Stimulated activated CD8-positive, alpha-beta memory T cell treated with anti-CD3 and anti-CD28 coated beads, Interleukin-12 subunit alpha, Interleukin-12 subunit beta, amount 100 ng/mL, for 1 hour (primary cell): ENCODE measurements at regions not wholly inside any gene's neighbourhood (a gene's known extent, or its start where the extent isn't known, plus 50 kb on each side); places are given as distances from the start of the nearest gene placed in this dataset.

ENCODE experiments used
- DNase-seq: peaks from one replicate; pipeline ENCODE4 v3.0.0-alpha.2; 2020; ENCODE audit warnings: low read depth

DNA sequence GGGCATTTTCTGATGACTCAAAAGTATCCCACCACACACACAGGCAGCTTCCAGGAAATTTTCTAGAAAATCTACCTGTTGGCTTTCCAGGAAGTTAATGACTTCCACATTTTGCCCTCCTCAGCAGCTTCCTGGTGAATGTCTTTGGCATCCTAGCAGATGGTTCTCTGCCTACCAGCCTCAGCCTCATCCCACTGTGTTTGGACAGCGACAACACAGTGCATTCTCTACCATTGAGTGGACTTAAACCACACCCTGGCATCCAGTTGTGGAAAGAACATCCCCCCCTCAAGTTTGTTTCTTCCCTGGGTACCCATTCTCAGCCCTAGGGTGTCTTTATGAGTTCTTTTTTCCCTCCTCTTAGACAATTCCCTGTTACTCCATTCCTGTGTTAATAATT is 50.8 kb upstream of the GADL1 start:
- no peak for DNase-seq

DNA sequence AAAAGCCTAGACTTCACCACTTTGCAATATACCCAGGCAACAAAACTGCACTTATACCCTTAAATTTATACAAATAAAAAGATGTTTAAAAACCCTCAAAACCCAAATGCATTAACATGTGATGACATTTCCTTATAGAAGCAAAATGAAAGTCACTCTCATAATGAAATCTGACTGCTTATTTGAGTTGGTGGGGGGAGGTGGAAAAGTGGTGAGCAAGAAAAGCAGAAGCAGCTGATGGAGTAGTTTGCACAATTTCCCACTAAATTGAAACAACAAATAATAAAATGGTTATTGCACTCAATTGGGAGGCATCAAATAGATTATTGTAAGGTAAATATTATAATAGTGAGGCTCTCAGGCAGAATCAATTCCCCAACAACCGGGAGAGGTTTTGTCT is 54.0 kb upstream of the GADL1 start:
- DNase-seq, result no peak

DNA sequence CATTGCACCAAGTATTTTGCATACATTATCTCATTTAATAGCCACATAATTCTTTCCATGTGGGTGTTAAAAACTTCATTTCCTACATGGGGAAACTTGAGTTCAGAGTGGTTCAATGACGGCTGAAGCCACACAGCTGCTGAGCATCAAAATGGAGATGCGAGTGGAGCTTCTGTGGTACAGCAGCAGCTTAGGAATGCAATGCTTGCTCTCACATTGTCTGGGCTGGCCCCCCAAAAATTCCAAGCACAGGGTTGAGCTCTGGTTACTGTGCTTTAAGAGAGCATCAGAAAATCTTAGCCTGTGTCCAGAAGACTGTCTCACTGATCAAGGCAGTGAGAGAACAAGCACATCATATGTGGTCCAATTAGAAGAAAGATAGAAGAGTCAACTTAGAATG is 57.4 kb upstream of the GADL1 start:
- no peak for DNase-seq

DNA sequence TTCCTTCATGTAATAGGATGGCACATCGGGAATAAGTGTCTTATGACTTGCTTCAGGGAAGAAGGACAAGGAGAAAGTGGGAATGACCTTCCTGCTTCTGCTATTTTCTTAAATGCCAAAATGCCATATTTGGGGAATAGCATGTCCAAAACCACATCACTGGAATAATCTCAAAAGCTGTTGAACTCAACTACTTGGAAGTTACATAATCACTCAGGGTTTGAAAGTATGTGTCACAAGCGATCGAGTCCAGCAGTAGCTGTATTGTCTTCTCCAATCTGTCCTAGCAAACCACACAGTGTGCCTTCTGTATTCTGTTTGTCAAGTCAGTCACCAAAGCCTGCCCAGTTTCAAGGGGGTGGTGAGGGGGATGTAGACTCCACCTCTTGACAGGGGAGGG is 58.3 kb upstream of the GADL1 start:
- DNase-seq, result no peak

DNA sequence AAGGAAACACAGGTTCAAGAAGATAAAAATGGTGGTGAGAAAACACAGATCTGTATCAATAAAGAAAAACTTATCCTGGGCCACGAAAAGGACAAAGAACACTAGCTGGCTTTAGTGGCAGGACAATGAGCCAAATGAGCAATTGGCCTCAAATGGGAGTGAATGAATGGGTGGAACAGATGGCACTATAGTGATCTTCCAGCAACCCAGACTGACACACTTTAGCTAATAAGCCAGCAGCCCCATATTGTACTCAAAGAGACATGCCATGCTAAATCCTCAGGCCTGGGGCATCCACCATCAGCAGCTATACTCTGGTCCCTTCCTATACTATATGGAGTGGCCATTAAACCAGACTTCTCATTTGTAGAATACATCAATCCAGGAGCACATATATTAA is 60.0 kb upstream of the GADL1 start:
- no peak for DNase-seq

DNA sequence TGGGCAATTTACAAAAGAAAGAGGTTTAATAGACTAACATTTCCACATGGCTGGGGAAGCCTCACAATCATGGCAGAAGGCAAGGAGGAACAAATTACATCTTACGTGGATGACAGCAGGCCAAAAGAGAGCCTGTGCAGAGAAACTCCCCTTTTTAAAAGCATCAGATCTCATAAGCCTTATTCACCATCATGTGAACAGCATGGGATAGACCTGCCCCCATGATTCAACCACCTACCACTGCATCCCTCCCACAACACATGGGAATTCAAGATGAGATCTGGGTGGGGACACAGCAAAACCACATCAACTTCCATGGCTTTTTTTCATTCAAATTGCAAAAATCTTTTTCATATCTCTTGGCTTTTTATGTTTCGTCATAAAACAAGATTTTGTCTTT is 67.6 kb upstream of the GADL1 start:
- no peak for DNase-seq

DNA sequence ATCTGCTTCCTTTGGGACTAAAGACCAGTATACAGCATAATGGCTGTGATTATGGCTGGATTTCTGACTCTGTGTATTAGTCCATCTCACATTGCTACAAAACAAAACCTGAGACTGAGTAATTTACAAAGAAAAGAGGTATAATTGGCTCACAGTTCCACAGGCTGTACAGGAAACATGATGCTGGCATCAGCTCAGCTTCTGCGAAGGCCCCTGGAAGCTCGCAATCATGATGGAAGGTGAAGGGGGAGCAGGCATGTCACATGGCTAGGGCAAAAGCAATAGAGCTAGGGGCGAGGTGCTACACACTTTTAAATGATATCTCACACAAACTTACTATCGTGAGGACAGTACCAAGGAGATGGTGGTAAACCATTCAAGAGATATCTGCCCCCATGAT is 68.0 kb upstream of the GADL1 start:
- DNase-seq, result no peak

DNA sequence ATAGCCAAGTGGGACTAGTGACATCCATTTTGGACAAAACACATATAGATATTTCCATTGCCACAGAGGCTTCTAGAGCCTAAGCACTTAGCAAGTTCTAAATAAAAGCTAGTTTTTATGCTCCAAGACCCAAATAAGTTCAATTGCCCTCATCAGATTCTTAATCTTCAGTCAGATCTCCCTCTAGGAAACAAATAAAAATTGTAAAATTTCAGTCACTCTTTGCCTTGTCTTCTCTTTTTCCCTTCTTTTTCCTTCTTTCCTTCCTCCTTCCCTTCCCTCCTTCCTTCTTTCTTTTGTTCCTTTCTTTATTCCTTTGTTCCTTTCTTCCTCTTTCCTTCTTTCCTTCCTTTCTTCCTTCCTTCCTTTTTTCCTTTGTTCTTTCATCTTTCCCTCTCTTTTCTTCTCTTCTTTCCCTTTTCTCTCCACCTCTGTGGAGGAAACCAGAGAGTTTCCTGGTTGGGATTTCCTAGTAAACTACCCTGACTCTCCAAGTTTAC is 68.8 kb upstream of the GADL1 start:
- no peak for DNase-seq

DNA sequence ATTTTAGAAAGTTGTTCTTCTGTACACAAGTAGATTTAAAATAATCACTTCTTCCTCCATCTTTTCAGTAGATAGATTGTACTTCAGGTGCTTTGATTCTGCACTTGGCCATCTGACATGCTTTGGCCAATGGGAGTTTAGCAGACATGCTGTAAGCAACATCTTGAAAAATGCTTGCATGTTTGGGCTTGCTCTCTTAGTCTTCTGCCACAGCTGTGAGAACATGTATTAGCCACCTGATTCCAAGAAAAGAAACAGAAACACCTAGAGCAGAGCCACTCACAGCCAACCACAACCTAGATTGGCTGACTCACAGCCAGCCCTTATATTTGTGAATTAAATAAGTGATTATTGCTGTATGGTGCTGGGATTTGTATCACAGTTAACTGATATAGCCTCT is 70.2 kb upstream of the GADL1 start:
- DNase-seq, result no peak

DNA sequence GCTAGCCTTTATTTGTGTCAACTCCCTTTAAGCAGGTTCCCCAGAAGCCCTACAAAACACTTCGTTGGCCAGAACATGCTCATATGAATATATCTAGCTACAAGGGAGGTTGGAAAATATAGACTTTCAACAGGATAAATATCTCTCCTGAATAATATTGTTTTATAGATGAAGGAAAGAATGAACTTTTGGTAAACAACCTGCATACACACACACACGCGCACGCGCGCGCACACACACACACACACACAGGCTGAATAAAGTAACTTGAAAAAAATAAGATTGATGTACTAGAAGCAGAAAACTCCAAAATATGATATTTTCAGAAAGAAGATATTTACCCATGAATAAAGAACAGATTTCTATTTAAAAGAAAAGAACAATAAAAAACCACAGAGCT is 72.4 kb upstream of the GADL1 start:
- no peak for DNase-seq

DNA sequence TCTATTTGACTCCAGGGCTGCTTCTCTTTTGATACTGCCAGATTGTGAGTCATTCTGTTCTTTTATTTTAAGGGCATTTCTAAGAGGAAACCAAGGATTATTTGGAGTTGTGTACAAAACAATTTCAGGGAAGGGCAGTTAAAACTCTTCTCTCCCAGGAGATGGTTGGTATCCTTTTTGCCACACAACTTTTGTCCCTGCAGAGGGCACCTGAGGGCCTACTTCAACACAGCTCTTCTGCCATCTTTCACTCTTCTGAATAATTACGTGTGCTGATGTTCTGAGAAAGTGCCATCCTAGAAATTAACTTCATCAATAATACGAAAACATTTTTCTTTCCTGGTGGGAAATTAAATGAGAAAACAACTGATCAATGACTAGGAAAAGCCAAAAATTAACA is 75.7 kb upstream of the GADL1 start:
- DNase-seq, result no peak

DNA sequence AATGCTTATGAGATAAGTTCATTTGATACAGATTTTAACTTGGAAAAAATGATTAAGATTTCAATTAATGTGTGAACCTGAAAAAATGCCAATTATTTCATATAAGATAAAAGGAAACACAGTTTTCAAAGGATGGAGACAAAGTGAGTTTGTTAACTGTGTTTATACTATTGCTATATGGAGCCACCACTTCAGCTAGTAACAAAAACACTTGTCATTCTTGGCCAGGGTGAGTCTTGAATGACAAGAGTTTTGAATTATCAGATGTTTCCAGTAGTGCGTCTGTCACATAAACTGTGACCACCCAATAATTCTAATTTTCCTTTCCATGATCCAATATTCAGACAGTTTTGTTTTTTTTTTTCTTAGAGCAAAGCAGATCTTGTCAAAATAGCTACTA is 78.0 kb upstream of the GADL1 start:
- no peak for DNase-seq

DNA sequence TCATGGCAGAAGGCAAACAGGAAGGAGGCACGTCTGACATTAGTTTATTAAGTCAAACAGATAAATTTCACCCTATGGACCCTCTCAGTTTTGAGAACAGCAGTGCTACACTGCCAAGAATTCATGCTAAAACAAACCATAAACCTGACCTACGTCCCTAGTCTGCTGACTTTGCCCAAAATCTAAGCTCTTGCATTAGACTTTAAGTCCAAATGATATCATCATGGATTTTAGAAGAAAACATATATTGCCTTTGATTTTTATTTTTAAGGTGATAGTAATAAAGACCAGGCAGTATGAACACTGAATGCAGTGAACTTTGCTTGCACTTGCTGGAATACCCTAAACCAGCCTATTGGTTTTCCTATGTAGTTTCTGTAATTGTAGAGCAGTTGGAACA is 79.6 kb upstream of the GADL1 start:
- DNase-seq, result no peak

DNA sequence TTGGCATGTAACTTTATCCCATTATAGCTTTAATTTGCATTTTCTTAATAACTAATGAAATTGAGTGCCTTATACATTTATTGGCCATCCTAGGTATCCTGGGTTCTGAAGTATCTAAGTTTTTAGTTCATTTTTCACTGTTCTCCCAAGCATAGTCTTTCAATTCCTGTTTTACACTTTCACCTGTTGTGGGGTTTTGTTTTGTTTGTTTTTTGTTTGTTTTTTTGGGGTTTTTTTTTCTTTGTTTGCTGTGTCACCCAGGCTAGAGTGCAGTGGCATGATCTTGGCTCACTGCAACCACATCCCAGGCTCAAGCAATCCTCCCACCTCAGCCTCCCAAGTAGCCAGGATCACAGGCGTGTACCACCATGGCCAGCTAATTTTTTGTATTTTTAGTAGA is 83.1 kb upstream of the GADL1 start:
- DNase-seq, result no peak

DNA sequence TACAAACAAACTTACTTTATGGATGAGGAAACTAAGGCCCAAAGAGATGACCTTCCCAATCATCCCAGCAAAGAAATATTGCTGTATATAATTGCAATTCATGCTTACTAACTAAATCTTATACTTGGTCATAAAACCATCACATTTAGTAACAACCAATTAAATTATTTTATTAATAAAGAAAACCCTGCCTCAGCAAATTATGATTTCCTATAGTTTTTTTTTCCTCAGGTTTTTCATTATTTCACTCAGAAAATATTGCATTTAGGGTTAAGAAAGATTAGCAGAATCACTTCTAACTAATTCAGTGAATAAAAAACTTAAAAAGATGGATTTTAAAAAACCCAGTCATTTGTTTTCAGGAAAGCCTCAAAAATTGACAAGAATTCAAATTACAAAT is 86.5 kb upstream of the GADL1 start:
- DNase-seq, result no peak

DNA sequence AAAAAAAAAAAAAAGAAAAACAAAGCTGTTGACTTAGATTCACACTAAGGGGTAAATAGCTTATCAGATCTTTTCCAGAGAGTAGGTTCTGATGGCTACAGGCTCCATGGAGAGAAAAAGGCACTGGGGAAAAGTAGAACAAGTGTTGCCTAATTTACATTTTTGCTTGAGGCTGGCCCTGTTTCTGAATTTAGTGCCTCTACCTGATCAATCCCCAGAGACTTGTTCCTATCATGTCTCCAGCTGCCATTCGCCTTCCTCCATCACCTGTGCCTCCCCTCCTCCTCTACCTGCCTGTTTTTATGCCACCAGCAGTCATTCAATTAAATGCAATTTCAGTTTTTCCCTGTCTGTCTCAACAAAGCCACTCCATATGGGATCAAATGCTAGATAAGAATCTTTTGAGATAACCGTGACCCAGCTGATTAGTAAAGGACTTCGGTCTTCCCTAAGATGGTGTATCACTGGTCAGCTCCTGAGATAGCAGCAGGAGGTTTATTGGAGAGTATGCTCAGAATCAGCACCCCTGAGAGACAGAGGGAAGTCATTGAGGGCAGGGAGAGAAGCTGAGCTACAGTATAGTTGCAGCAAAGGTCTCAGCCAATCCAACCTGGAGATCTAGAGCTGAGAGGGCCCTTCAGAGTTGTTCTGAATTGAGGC is 88.1 kb upstream of the GADL1 start:
- no peak for DNase-seq

DNA sequence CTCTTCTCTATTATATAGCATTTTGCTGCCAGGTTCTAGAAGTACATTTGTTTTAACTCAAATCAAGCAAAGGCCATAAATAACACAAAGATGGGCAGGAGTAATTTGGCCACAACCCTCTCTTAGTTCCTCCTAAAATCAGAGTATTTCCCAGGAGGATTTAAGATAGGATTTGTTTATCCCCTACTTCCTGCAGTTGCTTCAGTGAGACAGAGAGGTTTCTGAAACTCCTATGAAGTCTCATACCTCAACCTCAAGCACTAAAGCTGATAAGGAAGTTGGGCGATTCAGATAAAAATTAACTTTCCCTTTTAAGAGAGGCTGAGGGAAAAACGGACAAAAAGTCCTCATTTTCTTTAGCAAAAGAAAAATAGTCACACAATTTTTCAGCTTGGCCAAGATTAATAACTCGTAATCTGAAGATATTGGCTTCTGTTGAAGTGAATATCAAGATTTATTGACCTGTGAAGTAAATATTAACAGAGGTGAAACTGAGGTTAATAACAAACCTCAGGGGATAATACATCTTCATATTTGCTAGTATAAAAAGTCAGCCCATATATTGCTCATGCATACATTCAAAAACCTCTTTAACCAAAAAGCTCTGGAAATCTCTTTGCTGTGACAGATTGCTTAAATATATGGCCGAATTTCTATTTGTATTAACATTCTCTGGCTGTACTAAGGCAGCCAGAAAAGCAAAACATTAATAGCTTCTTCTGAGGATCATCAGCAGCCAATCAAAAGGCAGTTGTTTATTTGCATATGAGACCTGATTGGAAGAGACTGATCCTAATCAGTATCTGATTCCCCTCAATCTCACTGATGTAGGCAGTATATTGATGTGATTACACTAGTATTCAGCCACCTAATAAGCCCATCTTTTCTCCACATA is 90.6 kb upstream of the GADL1 start:
- DNase-seq, result no peak

DNA sequence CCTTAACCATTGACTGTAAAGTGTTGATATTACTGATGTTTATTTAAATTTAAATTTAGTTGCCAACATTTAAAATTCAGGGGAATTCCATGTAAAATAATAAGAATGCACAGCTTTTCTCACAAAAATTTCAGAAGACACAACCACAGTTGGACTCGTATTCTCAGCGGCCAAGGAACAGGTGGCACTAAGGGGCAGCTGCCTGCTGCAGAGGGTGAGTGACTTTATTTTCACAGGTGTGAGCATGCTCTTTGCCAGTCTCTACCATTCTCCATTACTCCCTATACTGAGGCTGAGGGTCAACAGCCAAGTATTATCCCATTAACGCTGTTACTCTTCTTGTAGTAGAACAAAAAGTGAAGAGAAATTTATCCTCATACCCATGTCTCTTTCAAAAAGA is 92.1 kb upstream of the GADL1 start:
- no peak for DNase-seq

DNA sequence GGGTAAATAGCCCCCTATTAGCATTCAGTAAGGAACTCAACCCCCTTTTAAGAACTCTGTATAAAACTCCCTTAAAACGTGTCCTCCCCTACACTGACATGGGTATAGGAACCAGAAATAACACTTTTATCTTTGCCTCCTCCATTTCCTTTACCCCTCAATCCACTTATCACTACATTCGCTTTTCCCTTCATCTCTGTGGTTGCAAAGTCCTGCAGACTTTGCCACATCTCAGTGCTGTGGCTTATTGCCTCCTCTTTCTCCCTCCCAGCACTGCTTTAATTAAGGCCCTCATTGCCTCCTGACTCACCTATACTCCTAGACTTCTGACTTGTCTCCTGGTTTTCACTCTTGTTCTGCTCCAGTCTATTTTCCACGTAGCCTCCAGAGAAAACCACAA is 94.3 kb upstream of the GADL1 start:
- no peak for DNase-seq

DNA sequence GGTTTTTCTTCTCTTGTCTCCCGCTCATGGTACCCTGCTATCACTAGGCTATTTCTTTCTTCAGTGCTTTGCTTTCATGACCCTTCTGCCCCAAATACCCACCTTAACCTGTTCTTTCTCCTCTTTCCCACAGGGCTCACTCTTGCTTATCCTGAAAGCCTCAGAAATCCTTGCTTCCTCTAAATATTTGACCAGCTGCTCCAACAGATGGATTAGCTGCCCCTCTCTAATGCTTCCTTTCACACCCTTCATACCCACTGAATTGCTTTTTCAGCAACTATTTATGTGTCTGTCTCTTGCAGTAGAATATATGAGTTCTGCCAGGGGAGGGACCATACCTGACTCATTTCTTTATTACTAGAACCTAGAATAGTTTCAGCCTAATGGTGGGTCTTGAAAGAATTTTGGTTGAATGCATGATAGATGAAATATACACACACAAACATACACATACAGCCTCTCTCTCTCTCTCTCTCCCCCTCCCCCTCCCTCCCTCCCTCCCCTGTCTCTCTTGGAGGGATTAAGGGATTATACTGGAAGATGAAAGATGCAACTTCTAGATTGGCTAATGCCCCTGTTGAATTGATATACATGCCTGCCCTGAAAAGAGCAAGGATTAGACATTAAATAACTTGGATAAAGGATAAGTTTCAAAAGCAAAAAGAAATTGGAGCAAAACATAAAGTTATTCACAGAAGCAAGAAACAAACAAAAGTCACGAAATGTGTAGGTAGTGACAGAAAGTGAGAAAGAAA is 95.0 kb upstream of the GADL1 start:
- no peak for DNase-seq

DNA sequence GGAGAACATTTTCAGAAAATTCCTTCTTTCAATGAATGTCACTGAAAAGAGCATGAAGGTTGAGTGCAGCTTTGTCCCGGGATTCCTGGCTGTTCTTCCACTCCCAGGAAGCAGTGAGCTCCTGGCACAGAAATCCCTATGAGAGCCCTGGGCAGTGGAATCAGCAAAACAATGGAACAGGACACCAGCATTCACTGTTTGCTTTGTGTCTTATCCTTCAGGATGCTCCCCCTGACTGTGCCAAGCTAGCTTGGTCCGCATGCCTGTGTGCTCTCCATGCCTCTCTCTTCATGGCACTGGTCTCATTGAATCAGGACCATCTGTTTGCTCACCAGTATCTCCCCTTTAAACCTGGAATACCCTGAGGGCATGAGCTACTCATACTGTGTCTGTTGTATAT is 102.0 kb upstream of the GADL1 start:
- no peak for DNase-seq

DNA sequence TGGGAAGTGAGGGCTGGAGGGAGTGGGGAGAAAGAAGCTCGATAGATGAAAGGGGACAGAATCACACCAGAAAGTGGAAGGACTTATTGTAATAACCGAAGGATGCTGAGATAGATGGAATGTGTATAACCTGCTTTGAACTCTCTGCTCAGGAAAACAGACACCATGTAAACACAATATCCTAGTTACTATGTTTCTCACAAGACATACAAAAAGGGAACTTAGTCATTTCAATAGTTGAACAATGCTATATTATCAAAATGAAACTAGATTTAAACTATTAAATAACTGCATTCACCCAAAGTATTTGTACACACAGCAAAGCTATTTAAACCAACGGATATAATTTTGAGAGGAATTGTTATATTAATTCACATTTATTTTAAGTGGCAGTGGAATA is 108.3 kb upstream of the GADL1 start:
- DNase-seq, result no peak
